HG03108 (cell line): ENCODE measurements at regions not wholly inside any gene's neighbourhood (a gene's known extent, or its start where the extent isn't known, plus 50 kb on each side); places are given as distances from the start of the nearest gene placed in this dataset.

Source experiments
- ATAC-seq: cut with Tn5 transposase; IDR thresholded peaks from one replicate; pipeline ENCODE4 v1.9.1; 2021; ENCODE audit warnings: moderate library complexity; ENCODE audit not compliant: unreplicated experiment

DNA sequence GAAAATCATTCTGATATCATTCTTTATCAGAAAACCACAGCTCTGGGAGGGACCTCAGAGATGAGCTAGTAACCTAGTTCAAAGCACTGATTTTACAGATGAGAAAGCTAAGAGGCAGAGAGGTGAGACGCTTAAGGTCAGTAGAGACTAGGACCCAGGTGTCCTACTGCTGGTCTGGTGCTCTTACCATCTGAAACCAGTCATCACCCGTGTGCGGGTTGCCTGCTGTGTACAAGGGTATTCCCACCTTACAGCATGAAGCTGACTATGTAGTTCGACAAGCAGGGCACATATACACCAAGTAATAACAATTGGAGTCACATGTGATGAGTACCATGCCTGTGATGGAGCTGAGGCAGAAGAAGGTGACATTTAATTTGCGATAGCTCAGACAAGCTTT lies 133.7 kb downstream of the ADAMTS15 start:
- ATAC-seq, result no peak

DNA sequence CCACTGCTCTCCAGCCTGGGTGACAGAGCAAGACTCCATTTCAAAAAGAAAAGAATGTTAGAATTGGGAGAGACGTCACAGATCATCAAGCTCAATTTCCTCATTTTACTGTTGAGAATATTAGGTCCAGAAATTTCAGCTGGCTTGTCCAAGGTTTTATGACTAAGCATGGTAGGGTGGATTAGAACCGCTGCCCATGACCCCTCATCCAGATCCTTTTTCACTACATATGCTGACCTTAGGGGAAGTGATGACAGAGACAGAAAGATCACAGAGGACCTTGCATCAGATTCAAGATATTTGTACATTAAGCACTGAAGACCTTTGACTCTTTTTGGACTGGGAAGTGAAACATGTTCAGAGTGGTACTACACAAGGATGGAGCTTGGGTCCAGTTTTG lies 134.5 kb downstream of the ADAMTS15 start:
- no peak for ATAC-seq

- ATAC-seq, result no peak
Measured at GRCh38 chr11:130583801-130584211, 135.4 kb downstream of the ADAMTS15 start.

GRCh38 chr11:130585545-130585944 lies 137.1 kb downstream of the ADAMTS15 start:
- no peak for ATAC-seq

GRCh38 chr11:130587658-130588057 lies 139.2 kb downstream of the ADAMTS15 start:
- ATAC-seq, result no peak

DNA sequence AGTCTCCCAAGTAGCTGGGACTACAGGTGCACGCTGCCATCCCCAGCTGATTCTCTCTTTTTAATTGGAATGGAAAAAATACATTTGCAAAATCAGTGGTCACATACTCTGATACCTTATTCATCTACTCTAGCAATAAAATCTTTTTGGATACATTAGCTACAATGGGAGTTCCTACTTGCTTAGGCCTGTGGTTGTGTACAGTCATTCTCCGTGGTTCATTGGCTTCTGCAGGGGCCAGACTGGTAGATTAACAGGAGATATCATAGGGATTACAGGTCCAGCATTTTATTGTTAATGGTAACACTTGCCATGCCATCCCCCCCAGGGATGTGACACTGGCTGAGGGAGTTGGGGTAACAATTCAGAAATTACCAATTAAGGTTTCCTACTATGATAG lies 140.0 kb downstream of the ADAMTS15 start:
- no peak for ATAC-seq

DNA sequence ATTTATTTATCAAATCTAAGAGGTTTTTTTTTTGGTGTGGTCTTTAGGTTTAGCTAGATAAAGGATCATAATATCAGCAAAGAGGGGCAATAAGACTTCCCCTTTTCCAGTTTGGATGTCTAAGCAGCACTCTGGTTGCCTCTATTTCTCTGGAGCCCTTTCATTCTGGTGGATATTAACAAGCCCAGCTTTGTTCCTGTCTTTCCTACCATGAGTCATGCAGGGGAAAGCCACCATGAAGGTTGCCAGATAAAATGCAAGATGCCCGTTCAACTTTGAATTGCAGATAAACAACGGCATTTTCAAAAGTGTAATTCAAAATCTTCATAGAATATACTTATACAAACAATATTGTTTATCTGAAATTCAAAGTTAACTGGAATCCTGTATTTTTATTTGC lies 143.6 kb downstream of the ADAMTS15 start:
- no peak for ATAC-seq

DNA sequence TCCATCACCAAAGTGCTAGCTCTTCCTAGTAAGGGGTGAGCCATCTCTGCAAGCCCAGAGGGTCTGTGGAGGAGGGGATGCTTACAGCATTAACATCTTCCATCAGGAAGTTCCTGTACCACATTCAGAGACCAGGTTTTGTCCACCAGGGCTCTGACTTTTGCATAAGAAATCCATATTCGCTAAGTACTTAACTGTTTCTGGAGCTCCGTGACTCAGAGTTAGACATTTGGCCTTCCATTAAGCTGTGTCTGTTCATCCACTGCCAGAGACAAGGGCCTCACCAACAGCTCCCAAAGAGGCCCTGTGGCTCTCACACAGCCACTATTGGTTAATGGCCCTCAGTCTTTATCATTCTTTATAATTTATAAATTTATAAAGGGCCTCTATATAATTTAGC lies 144.6 kb downstream of the ADAMTS15 start:
- no peak for ATAC-seq

DNA sequence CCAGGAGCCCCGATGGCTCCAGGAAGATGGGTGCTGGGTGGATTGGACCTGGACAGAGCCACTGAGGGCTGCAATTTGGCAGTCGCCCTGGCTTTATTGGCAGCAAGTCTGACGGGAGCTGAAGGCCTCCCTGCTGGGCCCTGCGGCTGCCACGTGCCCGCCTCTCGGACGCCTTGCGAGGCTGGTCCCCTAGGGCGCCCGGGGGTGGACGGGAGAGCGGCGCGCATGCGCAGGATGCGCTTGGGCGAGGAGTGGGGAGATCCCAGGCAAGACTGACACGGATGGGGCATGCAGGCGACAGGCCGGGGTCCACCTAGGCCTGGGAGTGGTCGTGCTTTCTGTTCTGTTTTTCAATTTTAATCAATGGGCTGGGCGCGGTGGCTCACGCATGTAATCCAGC lies 150.0 kb downstream of the ADAMTS15 start:
- ATAC-seq, result no peak

DNA sequence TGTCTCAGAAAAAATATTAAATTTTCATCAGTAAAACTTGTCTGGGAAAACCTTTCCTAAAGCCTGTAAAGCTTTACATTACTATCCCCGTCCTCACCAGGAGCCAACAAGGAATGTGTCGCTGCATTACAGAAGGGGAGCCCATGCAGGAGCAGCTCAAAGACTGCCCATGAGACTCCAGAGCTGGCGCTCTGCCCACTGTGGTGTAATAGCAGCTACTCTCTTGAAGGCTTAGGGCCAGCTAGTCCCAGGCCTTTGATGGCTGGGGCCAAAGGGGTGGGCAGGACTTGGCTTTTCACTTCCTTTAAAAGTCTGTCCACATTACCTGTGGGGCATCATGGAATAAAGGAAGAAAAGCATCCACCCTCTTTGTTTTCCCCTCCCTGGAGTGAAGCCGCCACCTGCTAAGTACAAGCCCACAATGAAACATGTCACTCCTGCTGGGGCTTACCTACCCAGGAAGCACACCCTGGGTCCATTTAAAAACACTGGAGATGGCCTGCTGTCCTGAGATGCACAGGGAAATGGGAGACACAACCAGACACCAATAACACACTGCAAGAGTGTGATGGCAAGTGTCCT lies 150.7 kb downstream of the ADAMTS15 start:
- no peak for ATAC-seq

DNA sequence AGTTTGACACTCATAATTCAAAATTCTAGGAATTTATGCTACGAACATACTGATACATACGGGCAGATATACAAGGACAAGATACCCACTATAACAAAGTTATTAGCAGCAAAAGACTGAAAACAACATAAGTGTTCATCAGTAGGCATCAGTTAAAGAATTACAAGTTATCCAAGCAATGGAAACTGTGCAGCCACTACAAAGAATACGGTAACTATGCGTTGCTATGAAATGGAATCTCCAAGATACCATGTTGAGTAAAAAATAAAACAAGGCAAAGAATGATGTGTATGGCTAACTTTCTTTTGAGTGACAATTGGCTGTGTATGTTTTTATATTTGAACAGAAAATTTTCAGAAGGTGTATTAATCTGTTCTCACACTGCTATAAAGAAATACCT lies 151.7 kb downstream of the ADAMTS15 start:
- ATAC-seq, result no peak

- no peak for ATAC-seq
Measured at GRCh38 chr11:130600616-130601015, 152.2 kb downstream of the ADAMTS15 start.

GRCh38 chr11:130601141-130601540 lies 152.7 kb downstream of the ADAMTS15 start:
- no peak for ATAC-seq

- ATAC-seq, result no peak
Measured at GRCh38 chr11:130601764-130602460, 153.5 kb downstream of the ADAMTS15 start.

- no peak for ATAC-seq
Measured at GRCh38 chr11:130602641-130603334, 154.3 kb downstream of the ADAMTS15 start.

DNA sequence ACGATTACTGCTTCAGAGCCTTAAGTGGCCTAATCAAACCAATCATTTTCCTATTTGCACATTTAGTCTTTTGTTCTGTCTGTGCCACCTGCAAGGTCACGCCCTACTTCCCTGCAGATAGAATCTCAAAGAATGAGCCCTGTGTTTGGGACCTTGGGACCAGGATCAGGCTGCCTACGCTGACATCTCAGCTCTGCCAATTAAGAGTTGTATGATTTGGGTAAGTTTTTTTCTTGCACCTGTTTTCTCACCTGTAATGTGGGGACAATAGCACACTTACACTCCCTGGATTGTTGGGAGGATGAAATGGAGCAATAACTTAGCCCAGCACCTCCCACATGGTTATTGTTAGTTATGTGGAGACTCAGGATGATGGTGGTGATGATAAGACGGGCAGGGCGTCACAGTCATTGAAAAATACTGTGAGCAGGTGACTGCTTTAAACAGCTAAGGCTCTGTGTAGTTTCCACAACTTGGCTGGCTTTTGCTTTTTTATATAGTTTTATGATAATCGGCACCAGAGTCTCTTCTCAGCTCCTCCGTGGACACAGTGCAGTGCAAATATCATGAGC lies 155.0 kb downstream of the ADAMTS15 start:
- ATAC-seq, result no peak

DNA sequence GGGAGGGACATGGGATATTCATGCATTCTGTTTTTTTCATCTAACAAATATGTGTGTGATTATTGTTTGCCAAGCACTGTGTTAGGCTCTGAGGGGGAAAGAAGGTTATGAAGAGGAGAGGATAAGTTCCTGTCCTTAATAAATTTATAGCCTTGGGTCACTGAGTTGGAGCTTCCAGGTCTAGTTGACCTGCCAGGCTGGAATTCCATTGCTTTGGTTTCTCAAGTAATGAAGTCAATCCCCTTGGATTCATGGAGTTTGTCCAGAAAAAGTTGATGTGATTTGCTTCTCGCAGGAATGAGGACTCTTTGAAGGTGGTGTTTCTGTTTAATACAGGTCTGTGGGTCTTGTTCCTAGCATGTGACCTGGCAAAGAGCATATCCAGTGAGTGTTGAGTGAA lies 156.2 kb downstream of the ADAMTS15 start:
- ATAC-seq, result no peak

DNA sequence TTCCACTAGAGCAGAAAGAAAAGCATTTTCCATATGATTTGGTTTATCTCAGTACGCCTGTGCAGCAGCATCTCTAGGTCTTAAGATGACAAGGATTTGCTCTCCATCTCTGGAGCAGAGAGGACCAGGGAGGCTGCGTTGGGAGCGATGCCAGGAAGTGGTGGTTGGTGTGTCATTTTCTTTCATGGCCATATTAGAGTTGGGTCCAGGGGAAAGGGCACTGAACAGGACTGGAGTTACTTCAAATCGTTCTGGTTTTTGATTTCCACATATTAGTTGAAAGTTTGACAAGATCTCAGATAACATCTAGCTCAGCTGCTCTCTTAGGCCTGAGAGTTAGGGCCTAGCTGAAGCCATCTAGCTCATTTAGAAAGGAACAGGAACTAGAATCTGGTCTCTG lies 157.7 kb downstream of the ADAMTS15 start:
- no peak for ATAC-seq

DNA sequence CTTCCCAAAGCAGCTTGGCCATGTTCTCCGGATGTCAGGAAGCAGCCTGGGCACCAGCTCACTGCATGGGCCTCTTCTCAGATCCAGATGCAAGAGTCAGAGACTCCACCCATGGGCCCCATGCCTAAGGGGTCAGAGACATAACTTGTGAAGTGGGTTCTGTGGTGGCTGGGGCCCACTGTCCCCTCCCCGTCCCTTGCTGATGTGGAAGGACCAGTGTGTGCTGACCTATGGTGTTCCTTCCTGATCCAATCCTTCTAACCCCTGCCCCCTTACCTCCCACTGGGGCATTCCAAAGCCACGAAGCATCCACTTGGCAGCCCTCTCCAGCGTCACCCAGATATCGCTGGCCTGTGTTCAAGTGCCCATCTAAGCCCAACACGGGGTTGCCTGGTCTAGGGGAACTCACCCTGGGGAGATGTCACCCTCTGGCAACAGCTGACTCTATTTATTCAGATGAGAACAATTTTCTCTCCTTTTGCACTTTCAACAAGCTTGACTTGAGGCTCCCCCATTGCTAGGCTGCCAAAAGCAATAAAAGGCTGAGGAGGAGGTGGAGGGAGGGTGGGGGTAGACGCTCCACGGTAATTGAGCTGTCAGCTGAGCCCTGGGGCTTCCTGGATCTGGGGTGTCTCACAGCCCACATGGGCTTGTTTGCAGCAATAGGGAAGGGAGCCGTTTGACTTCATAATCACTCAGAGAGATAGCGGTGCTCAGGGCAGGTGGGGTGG lies 158.5 kb downstream of the ADAMTS15 start:
- ATAC-seq, result no peak

- no peak for ATAC-seq
Measured at GRCh38 chr11:130608287-130608686, 159.8 kb downstream of the ADAMTS15 start.
